Duodenal mucosa (tissue), 2 donors: ENCODE measurements at regions not wholly inside any gene's neighbourhood (a gene's known extent, or its start where the extent isn't known, plus 50 kb on each side); places are given as distances from the start of the nearest gene placed in this dataset.

Experiments
- H3K27ac ChIP-seq: one replicate; pipeline ENCODE4 v1.7.0; 2013; ENCODE audit warnings: low read depth, low read length
- H3K27me3 ChIP-seq, 2 donors: one replicate each; pipeline ENCODE4 v1.7.0; 2013; ENCODE audit warnings: low read length in 2 of 2, control low read depth in 1 of 2; ENCODE audit not compliant: insufficient read depth in 2 of 2, control insufficient read depth in 1 of 2
- H3K36me3 ChIP-seq, 2 donors: one replicate each; pipeline ENCODE4 v1.7.0; 2013; ENCODE audit warnings: low read length in 2 of 2, control low read depth in 1 of 2; ENCODE audit not compliant: insufficient read depth in 2 of 2, control insufficient read depth in 1 of 2
- H3K4me1 ChIP-seq, 2 donors: one replicate each; pipeline ENCODE4 v1.7.0; 2013; ENCODE audit warnings: low read length in 2 of 2, control low read depth in 1 of 2; ENCODE audit not compliant: insufficient read depth in 2 of 2, control insufficient read depth in 1 of 2
- H3K4me3 ChIP-seq, 2 donors: one replicate each; pipeline ENCODE4 v1.7.0; 2013; ENCODE audit warnings: low read length in 2 of 2, low read depth in 1 of 2
- H3K9ac ChIP-seq, 2 donors: one replicate each; pipeline ENCODE4 v1.7.0; 2013; ENCODE audit warnings: low read length in 2 of 2, low read depth in 1 of 2
- H3K9me3 ChIP-seq, 2 donors: one replicate each; pipeline ENCODE4 v1.7.0; 2013; ENCODE audit warnings: low read length in 2 of 2, control low read depth in 1 of 2; ENCODE audit not compliant: control insufficient read depth in 1 of 2

DNA sequence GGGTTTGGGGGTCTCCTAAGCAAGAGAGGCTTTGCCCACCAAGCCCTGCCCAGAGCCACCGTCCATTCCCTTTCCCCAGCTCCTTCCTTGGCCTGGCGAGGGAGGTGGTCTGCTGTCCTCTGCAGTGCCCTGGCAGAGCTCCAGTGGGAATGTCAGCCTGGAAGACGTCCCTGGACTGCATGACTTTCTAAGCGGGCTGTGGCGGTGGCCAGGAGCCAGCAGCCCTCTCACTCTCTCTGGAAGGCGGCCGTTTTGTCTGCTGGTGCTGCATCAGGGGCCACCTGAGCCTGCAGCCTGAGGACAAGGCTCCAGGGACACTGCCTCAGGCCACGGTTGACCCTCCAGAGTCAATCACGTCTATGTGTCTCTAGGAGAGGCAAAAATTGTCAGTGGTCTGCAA, 271.0 kb downstream of the SKAP2 start:
- H3K27ac ChIP-seq, result no peak overlapping the region
- peaks cover 0 to 5% of the 10 kb centered on the region in 2 donors for H3K27me3 ChIP-seq
- H3K4me3 ChIP-seq, result no peak overlapping the region
- H3K36me3 ChIP-seq, result no peaks in the 10 kb centered on the region
- H3K4me1 ChIP-seq, result no peaks in the 10 kb centered on the region
- no peaks in the 10 kb centered on the region for H3K9me3 ChIP-seq
- no peak overlapping the region for H3K9ac ChIP-seq

DNA sequence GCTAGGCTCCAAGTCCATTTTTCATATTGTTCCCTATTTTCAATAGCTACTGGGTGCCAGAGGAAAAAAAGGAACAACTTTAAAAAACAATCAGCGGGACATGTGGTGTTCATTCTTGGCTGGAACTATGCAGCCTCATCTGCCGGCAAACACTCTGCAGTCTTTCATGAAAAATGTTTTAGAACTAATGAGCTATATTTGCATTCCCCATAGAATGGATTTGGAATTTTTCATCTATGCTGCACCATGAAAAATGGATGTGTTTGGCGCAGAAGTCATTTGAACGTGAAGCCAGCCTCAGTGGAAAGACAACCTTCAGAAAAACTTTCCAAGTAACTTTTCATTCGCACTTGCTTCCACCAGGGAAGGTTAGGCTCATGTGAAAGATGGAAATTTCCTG, 270.5 kb downstream of the SKAP2 start:
- H3K27ac ChIP-seq, result no peak overlapping the region
- no peak overlapping the region for H3K9ac ChIP-seq

DNA sequence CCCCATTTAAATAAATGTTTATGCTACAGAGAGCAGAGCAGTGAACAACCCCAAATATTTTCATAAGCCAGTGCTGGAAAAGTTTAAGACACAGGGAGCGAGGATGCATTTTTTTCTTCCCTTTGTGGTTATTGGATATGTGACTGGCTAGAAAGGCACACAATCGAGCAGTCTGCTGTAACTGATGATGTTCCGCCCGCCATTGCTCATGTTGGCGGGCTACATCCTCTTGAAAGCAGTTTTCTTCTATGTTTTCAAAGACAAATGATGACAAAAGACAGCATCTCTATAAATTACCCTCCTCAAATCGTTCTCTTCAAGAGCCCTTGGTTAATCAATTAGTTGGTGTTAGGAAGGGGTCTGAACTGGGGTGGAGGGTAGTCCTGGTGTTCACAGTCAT, 269.8 kb downstream of the SKAP2 start:
- H3K27ac ChIP-seq, result no peak overlapping the region
- no peaks in the 10 kb centered on the region for H3K36me3 ChIP-seq
- H3K4me1 ChIP-seq, result no peaks in the 10 kb centered on the region
- no peak overlapping the region for H3K4me3 ChIP-seq
- H3K9me3 ChIP-seq, result no peaks in the 10 kb centered on the region
- no peak overlapping the region for H3K9ac ChIP-seq
- H3K27me3 ChIP-seq, result peaks cover 0 to 2% of the 10 kb centered on the region in 2 donors

More for the DNA sequence above, 270.5 kb downstream of the SKAP2 start:
- Histone ChIP-seq H3K27me3 (peaks cover 0 to 2% of the 10 kb centered on the region in 2 donors), H3K4me1 (no peaks in the 10 kb centered on the region), H3K9me3 (no peaks in the 10 kb centered on the region), H3K36me3 (no peaks in the 10 kb centered on the region), H3K4me3 (no peak overlapping the region)

DNA sequence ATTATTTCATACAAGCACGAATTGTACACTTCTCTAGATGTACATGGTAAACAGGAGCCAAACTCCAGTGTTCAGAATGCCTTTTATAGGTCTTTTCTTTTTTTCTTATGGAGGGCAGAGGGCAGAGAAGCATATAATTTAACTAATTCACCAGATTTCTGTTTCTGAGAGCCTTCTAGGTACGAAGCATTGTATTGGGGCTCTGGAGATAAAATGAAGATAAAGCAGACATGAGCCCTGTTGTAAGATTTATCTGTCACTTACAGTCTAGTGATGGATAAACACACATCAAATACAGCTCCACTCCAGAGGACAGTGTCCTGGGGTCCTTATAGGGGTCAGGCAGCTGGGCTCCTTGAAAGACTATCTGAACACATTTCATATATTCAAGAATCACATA, 265.5 kb downstream of the SKAP2 start:
- Histone ChIP-seq H3K27ac (no peak overlapping the region), H3K4me3 (no peak overlapping the region), H3K9ac (no peak overlapping the region), H3K36me3 (no peaks in the 10 kb centered on the region), H3K27me3 (no peaks in the 10 kb centered on the region), H3K4me1 (no peaks in the 10 kb centered on the region), H3K9me3 (no peaks in the 10 kb centered on the region)

DNA sequence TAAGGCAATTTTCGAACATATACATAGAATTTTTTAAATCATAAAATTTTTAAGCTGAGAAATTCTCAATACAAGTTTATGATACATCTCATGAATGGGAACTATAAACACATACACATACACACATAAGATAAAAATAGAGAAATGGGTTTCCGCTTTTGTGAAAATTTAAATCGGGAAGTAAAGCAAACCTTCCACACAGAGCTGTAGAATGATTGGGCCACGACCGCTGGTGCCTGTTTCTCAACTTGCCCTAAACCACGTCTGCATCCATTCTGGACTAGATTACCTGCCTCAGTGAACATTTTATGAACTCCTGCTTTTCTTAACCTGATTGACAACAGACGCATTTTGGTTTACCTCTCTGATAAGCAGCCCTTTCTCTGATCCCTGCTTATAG, 264.4 kb downstream of the SKAP2 start:
- Histone ChIP-seq H3K4me3 (no peak overlapping the region), H3K4me1 (no peaks in the 10 kb centered on the region), H3K36me3 (no peaks in the 10 kb centered on the region), H3K9ac (no peak overlapping the region), H3K9me3 (no peaks in the 10 kb centered on the region), H3K27ac (no peak overlapping the region), H3K27me3 (no peaks in the 10 kb centered on the region)

DNA sequence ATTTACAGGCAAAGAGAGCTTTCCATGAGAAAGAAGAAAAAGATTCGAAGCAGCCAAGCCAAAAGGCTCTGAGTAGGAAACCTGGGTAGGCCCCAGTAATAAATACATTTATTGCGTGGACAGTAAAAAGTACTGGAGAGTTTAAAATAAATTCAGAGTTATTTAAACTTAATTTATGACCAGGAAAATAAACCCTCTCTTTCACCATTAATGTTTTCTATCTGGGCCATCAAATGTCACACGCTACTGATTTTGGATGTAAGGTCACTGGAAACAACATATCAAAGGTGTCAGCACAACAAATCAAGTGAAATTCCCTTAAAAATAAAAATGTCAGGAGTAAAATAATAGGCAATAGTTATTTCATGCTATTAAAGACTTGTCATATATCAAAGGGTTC, 264.0 kb downstream of the SKAP2 start:
- H3K4me3 ChIP-seq, result no peak overlapping the region
- H3K9ac ChIP-seq, result no peak overlapping the region
- no peaks in the 10 kb centered on the region for H3K36me3 ChIP-seq
- H3K27ac ChIP-seq, result no peak overlapping the region
- no peaks in the 10 kb centered on the region for H3K9me3 ChIP-seq
- no peaks in the 10 kb centered on the region for H3K27me3 ChIP-seq
- H3K4me1 ChIP-seq, result no peaks in the 10 kb centered on the region

DNA sequence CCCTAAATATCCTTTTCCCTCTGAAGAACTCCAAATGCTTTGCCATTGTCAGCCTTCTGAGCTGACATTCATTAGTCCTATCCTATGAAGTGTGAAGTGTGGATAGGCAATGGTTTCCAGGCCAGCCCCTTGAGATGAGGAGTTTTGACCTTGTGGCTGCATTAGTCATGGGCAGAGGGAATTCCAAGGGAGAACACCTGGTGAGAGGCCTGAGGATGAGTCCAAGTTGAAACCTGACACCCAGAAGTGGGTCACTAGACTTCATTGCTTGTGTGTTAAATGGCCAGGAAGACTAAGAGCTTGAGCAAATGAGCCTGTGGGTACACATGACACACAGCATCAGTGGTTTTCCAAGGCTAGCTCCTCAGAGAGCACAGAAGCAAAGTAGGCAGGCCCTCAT, 260.8 kb downstream of the SKAP2 start:
- no peaks in the 10 kb centered on the region for H3K4me1 ChIP-seq
- no peak overlapping the region for H3K9ac ChIP-seq
- H3K36me3 ChIP-seq, result no peaks in the 10 kb centered on the region
- H3K4me3 ChIP-seq, result no peak overlapping the region
- peaks cover 0 to 3% of the 10 kb centered on the region in 2 donors for H3K27me3 ChIP-seq
- H3K9me3 ChIP-seq, result no peaks in the 10 kb centered on the region
- H3K27ac ChIP-seq, result no peak overlapping the region

DNA sequence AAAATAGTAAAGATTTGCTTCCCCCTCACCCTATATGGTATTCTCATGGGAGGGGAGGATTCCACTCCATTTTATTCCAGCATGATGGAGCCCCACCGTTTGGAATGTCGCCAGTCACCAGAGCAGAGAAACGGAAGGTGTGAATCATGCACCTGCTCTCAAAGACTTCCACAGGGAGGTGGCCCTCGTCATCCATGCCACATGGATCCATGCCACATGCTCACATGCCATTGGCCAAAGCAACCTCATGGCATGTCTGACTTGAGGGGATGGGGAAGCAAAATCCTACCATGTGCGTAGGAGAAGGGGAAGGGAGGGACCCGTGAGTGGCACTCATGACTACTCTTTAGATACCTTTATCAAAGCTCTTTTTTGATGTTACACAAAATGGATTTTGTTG, 256.0 kb downstream of the SKAP2 start:
- H3K4me3 ChIP-seq, result no peak overlapping the region
- no peak overlapping the region for H3K9ac ChIP-seq
- H3K27me3 ChIP-seq, result peaks cover 0 to 3% of the 10 kb centered on the region in 2 donors
- no peaks in the 10 kb centered on the region for H3K4me1 ChIP-seq
- no peaks in the 10 kb centered on the region for H3K9me3 ChIP-seq
- H3K27ac ChIP-seq, result no peak overlapping the region
- no peaks in the 10 kb centered on the region for H3K36me3 ChIP-seq

DNA sequence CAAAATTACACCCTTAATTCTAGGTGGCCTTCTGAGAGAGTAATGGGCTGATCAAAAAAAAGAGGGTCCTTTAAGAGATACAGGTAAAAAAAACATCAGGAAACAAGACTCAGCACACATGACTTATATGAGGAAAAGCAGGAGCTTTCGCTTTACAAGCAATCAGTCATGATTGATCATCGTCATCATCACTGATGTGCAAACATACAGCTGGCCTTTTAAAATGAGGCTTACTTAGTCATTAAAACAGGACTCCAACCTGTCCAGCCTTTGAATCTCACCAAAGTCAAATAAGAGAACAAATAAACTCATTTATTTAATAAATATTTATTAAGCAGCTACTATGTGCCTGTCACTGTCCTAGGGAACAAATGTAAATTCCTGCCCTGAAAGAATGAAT, 255.3 kb downstream of the SKAP2 start:
- H3K9ac ChIP-seq, result no peak overlapping the region
- H3K27ac ChIP-seq, result no peak overlapping the region
- H3K9me3 ChIP-seq, result no peaks in the 10 kb centered on the region
- H3K36me3 ChIP-seq, result no peaks in the 10 kb centered on the region
- H3K4me1 ChIP-seq, result no peaks in the 10 kb centered on the region
- peaks cover 0 to 3% of the 10 kb centered on the region in 2 donors for H3K27me3 ChIP-seq
- H3K4me3 ChIP-seq, result no peak overlapping the region

DNA sequence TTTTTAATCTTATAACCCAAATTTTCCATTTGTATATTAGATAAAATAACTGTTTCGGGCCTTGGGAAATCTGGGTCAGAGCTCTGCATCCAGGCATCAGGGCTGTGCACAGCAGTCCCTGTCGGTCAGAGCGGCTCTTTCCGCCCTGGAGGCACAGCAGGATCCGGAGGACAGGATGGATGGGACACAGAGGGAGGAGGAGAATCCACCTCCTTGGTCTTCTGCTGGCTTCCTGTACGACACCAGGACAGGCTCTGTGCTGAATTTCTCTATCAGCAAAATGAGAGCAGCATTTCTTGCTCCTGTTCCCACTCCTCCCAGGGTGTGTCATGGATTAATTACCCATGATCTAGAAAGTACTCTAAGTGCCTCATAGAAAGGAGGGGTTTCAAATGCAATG, 254.9 kb downstream of the SKAP2 start:
- Histone ChIP-seq H3K4me1 (no peaks in the 10 kb centered on the region), H3K27me3 (peaks cover 0 to 3% of the 10 kb centered on the region in 2 donors), H3K4me3 (no peak overlapping the region), H3K9ac (no peak overlapping the region), H3K9me3 (no peaks in the 10 kb centered on the region), H3K27ac (no peak overlapping the region), H3K36me3 (no peaks in the 10 kb centered on the region)

DNA sequence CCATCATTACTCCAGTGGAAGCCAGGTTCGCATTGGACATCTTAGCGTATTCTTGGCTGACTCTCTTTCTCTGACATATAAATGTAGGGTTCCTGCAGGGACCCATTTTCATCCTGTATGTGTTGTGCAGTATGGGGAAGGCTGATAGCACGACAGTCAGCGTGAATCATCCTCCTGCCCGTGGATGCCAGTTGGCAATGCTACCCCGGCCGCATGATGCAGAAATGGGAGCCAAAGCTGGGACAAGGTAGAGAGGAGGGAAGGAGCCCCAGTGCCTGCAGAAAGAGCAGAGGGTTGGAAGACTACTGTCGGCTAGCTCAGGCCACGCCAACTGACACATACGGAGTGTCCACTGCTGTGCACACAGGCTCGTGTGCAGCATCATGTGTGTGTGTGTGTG, 251.6 kb downstream of the SKAP2 start:
- H3K4me3 ChIP-seq, result no peak overlapping the region
- no peak overlapping the region for H3K9ac ChIP-seq
- H3K9me3 ChIP-seq, result no peaks in the 10 kb centered on the region
- H3K36me3 ChIP-seq, result no peaks in the 10 kb centered on the region
- H3K27ac ChIP-seq, result no peak overlapping the region
- H3K4me1 ChIP-seq, result no peaks in the 10 kb centered on the region
- H3K27me3 ChIP-seq, result peaks cover 0 to 3% of the 10 kb centered on the region in 2 donors
